NCI-H69 (cell line): ENCODE measurements at regions not wholly inside any gene's neighbourhood (a gene's known extent, or its start where the extent isn't known, plus 50 kb on each side); places are given as distances from the start of the nearest gene placed in this dataset.

Source experiments
- DNase-seq: peaks from one replicate; lab custom pipeline; 2025; lab: John Stamatoyannopoulos, UW

DNA sequence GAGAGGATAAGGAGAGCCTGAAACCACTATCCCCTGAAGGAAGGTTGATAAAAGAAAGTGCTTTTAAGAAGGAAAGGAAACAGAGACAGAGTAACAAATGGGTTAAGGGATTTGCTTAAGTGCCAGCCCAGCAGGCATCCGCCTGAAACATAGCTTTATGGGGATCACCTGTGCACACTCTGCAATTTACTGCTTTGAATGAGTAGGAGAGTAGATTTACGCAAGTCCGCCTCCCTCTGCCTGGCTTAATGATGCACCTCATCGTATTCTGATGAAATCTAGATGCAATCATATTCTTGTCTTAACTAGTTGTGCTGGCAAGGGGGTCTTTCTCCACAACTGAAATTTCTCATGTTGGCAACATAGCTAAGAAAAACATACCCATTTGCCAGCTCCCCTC lies 101.1 kb upstream of the ID4 start:
- peak; percentile 96 for DNase-seq

DNA sequence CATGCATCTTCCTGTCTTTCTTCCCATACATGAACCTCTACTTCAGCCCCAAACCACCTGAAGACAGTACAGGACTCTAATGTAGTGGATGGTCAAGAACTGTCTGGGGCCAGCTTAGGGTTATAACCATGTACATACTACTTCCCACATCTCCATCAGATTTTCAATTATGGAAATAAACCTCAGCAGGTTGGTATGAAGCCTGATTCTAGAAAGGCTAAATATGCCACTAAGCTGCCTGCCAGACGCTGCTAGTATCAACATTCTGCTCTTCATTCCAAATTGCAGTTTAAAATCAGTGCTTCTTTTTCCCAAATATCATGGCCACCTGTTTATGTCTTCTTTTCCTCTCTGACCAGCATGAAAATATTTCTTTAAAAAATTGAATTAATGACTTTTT lies 99.2 kb upstream of the ID4 start:
- no peak for DNase-seq

DNA sequence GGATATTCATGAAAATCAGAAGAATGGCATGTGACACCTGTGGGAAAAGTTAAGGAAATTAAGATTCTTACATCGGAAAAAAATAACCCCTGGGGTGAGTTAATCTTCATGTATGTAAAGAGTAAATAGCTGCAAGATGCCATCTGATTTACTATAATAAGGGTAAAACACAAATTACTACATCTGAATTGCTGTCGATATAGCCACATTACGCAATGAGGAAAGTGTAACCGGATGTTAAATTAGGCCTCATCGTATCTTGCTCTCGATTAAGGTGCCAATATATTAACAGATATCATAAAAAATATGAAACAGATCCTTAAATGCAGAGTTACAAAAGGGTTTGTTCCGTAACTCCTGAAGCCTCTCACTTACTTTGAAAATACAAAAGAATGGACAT lies 87.4 kb upstream of the ID4 start:
- no peak for DNase-seq

DNA sequence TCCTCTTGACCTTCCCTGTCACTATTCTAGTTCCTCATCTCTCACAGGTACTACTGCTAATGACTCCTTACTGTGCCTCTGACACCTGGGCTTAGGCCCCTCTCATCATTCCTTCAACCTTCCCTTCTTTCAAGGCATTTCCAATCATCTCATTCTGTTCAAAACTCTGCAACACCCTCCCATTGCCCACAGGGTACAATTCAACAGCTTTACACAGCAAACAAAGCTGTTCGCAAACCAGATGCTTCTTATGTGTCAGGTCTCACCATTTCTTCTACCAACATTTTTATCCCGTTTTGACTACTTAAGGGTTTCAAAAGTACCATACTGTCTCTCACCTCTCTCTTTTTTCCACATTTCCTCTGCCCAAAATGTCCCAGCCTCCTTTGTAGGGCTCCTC lies 84.4 kb upstream of the ID4 start:
- peak; percentile 95 for DNase-seq

DNA sequence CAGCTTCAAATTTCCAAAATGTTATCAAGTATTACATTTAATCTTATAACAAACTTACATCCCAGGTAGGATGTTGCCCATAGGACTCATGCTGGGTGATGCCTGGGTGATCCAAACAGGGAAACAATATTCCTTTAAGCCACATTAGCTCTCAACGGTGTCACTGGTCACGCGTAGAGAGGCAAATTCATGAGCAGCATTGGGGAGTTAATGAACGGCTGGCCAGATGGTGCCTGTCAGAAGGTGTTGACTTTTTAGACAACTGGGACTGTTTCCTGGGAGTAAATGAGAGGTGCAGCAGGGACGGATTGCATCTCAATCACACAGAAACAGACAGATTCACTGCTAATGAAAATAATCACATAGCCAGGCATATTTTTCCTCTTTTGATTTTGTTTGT lies 83.3 kb upstream of the ID4 start:
- peak; percentile 99 for DNase-seq

DNA sequence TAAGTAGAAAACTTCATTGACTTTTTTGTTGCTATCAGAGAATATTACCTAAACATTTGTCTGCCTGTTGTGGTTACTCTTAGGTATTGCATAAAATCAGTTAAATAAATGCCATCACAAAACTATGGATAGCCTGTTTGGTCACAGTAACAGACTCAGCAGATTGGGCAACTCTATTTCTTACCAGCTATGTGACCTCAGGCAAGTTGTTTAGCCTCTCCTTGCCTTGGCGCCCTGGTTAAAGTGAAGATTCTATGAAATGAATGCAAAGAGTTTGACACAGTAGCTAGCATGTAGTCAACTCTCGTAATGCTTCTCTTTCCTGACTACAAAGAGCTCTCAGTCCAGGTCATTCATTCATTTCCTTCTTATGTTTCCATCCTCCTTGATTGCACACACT lies 82.5 kb upstream of the ID4 start:
- peak; percentile 39 for DNase-seq

DNA sequence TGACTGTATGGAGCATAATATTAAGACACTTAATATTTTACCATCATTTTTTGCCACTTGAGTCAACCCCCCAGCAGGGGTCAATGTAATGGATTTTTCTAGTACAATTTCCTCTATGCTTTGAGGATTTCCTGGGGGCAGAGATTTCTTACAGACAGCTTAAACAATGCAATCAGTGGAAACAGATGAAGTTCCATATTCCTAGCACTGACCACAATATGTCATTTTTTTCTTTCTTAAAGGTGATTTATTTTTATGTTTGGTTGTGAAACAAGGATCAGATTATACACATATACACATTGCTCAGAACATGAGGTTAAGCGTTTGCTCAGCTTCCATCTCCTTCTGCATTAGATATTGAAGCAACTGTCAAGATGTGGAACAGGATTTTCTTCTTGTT lies 82.0 kb upstream of the ID4 start:
- DNase-seq, result peak; percentile 43

DNA sequence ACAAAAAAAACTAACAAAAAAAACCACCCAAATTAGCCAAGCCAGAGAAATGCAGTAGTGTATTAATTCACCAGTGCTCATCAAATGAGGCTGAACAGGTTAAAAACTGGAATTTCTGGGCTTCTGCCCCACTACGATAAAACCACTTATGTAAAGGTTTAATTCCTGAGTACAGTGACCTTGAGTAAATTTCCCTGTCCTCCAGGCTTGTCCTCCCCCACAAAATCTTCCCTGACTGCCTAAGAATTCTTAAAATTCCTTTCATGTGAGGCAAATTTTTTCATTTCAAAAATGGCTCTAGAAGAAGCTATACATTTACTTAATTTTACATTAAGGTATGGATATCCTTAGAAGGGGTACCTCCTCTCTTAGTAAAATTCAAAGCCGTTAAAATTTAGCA lies 80.1 kb upstream of the ID4 start:
- no peak for DNase-seq

DNA sequence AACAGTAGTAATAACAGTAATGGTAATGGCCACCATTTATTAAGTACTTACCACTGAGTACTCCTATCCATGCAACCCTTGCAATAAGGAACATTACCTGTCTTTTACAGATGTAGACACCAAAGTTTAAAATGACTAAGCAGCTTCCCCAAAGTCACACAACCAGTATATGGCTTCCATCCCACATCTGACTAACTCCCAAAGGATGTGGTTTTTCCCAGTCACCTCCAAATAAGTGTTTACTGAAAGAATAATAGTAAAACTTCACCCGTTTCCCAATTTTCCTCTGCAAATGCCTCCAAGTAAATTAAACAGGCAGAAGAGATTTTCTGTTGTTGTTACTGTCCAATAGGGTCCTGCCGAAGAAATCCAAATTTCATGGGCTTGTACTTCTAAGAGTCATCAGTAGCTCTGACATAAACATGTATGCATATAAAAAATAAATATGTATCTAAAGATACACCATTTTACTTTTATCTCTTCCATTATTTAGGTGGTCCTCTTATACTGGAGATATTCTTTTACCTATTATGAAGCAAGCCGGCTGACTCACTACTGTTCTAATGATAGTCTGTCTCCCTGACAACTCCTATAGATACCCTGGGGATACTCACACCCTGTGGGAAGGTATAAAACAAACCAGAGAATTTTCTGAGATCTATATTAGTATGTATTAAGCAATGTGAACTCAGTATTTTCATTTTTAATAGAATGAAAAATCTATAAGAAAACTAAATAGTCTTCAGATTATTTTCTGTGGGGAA lies 77.9 kb upstream of the ID4 start:
- DNase-seq, result no peak

DNA sequence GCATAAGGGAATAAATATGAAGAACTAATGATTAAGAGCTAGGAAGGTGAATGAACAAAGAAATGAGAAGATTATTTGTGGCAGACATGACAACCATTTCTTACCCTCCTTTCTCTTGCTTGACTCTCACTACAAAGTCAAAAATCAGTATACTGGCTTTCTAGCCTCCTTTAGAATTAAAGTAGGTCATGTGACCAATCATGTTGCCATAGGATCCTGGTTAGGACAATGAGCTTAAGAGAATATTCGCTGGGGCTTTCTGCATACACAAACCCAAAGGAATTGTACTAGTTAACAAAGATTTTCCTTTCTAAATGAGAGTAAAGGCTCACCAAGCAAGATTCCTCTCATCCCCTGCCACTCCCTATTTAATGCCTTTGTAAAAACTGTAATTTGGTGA lies 76.0 kb upstream of the ID4 start:
- DNase-seq, result no peak

DNA sequence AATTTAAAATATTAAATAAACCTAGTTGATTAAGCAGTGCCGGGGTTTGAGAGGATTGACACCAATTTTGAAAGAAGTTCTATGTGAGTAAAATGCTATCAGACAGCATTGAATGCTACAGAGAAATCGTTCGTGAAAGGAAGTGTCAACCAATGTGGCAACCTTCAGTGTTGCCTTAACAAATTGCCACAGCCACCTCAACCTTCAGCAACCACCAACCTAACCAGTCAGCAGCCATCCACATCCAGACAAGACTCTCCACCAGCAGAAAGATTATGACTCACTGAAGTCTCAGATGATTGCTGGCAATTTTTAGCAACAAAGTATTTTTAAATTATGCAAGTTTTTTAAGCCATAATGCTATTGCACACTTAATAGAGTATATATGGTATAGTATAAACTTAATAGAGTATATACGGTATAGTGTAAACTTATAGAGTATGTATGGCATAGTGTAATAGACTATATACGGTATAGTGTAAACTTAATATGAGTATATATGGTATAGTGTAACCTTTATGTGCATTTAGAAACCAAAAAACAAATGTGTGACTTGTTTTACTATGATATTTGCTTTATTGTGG lies 65.3 kb upstream of the ID4 start:
- DNase-seq, result no peak

DNA sequence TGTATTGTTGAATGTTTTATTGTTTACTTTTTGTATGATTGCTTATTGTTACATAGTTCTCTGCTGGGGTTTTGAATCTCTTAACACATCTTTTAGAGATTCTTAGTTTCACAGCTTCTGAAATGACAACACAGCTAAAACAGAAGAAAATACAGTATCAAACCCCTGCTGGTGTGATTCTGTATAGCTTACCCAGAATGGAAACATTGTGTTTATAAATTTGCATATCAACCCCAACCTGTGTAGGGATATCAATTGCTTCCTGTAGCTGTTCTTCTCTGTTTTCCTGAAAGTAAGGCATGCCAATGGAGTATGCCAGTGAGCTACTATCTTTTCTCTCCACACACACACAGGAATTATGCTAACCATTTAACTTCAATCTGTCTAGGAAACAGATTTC lies 64.3 kb upstream of the ID4 start:
- peak; percentile 24 for DNase-seq

DNA sequence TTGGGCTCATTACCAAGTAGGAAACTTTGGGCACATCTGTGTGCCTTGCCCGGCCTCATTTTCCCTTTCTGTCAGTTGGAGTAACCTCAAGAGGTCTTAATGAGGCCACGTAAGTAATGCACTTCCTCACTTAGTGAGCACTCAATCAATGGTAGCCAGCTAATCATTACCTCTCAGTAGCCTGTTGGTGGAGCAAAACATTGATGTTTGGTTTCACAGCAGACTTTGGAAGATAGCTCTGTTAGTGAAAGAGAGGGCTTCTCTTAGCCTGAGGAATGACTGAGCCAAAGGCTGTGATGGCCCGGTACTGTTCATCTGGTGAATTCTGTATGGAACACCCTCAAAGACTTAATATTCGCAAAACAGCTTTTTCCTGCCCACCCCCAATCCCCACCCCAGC lies 55.9 kb upstream of the ID4 start:
- no peak for DNase-seq

DNA sequence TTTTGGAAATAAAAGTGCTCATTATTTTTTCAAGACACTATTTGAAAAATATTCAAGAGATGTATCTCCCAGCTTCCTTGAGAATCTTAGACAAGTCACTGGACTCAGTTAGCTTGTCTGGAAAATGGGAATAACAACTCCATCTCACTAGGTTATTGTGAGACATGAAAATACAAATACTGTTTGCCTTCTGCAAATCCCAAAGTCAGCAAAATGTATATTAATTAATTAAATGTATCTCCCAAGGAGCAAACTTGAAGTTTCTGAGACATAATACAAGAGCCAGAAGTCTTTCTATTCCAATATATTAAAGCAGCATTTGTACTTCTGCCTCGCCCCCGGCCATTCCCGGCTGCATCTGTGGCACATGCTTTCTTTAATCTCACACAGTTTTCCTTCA lies 54.6 kb upstream of the ID4 start:
- DNase-seq, result no peak
